Thyroid gland (tissue), 4 donors: ENCODE measurements at regions not wholly inside any gene's neighbourhood (a gene's known extent, or its start where the extent isn't known, plus 50 kb on each side); places are given as distances from the start of the nearest gene placed in this dataset.

ENCODE experiments used
- CTCF ChIP-seq, 6 experiments: fragments of 200-600 bp in 3 of 6; fragments of 450-650 bp in 3 of 6; sonication (generic) in 3 of 6; IDR thresholded peaks; one replicate each; pipeline ENCODE4 v1.5.1; 2016 to 2019; ENCODE audit warnings: antibody characterized with exemption in 6 of 6, mild to moderate bottlenecking in 2 of 6, inconsistent platforms in 1 of 6, moderate library complexity in 1 of 6
- POLR2A ChIP-seq, 2 donors: fragments of 450-650 bp; IDR thresholded peaks; one replicate each; pipeline ENCODE4 v1.6.1; 2017; ENCODE audit warnings: antibody characterized with exemption in 2 of 2, mild to moderate bottlenecking in 2 of 2, moderate library complexity in 1 of 2

GRCh38 chr2:107024269-107024668 is 138.3 kb upstream of the ST6GAL2 start:
- no peak for TF ChIP-seq CTCF (IDR thresholded peaks at IDR 0.05)
- TF ChIP-seq POLR2A (IDR thresholded peaks at IDR 0.05): no peak
